ENCODE measurements at regions not wholly inside any gene's neighbourhood (a gene's known extent, or its start where the extent isn't known, plus 50 kb on each side); places are given as distances from the start of the nearest gene placed in this dataset.

DNA sequence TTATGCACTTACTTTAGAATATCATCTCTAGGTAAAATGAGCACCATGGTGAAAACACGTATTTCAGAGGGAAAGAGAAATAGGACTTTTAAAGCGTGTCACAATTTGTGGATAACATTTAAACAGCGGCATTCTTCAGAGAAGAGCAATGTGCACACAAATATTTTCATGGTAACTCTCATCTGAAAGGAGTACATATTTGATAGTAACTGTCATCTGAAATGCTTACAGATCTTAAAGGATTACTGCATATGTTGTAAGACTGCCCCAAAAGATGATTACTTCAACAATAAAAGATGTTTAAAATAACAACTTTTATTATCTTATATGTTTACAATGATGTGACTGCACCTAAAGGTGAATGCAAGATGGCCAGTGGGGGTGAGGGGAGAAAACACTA lies 408.8 kb downstream of the PLA2G4A start:
- DNase-seq, result no peak

DNA sequence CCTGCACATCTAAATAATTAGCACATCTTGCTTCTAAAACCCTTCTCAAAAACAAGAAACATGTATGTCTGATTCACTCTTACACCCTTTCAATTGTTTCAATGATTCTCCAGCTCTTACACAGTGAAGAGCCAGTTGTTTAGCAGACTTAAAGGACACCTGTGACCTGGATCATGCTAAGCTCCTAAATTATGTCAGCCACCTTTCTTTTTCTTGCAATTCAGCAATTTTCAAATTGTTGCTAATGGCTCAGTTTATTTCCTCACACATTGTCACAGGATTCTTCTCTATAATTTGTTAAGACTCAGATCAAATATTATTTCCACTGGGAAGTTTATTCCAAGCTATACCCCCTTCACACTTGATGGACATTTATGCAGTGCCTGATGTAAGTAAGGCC lies 413.2 kb downstream of the PLA2G4A start:
- no peak for DNase-seq

DNA sequence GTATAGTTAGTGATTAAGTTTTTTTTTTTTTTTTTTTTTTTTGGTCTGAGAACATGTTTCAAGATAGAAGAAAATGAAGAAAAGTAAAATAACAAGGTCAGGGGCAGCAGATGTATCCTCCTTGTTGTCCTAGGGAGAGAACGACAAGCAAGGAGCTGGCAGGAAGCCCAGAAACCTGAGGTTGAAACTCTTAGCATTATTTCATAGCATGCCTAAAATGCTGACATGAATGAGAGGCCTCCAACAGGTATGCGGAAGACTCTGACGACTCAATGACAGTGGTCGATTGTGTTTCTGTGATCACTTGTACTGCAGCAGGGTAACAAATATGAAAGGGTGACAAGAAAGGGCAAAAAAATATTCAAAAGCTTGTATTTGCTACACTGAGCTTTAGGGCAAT lies 415.9 kb downstream of the PLA2G4A start:
- DNase-seq, result peak; percentile 89

DNA sequence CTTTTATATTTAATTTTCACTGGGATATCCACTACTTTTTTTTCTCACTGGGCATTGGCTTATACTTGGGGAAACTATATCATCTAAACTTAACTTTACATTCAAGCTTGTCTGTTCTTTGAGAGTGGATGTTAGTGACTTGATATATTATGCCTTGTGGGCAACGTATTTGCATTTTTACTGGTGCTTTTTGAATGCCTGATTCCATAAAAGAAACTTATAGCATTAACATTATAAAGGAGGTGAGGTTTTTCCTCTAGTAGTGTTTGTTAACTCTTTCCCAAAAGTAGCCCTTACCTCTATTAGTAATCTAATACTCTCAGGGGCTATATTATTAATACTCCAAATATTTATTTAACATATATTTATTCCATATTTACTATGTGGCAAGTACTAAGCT lies 416.5 kb downstream of the PLA2G4A start:
- DNase-seq, result no peak

DNA sequence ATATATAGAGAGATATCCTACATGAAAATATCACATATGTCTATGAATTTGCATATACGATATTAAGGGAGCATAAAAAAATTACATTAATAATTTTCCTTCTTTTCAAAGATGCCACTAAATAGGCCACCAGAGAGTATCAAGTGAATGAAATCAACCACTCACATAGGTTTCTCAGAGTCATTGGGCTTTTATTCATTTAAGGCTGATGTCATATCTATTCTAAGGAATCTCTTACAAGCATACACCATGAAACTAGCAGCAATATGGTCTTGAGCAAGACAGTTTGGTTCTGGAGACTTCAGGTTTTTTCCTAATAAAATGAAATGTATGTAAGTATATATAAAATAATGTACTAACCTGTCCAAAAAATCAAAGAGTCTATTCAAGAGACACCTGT lies 420.4 kb downstream of the PLA2G4A start:
- DNase-seq, result no peak

DNA sequence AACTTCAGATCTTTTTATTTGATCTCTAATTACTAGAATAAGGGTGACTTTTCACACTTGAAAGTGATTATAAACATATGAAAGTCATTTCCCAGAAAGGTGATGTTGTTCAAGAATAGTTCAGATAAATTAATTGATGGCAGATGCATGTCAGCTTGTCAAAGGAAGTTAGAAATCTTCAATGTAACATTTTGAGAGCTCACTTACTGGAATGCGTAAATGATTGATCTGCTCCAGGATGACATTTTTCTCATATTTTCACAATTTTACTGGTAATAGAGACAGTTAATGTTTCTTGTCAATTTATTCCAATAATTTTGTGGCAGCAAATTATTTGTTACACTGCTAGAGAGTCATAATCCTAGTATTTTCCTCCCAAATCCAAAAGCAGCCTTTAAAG lies 424.2 kb downstream of the PLA2G4A start:
- DNase-seq, result no peak

DNA sequence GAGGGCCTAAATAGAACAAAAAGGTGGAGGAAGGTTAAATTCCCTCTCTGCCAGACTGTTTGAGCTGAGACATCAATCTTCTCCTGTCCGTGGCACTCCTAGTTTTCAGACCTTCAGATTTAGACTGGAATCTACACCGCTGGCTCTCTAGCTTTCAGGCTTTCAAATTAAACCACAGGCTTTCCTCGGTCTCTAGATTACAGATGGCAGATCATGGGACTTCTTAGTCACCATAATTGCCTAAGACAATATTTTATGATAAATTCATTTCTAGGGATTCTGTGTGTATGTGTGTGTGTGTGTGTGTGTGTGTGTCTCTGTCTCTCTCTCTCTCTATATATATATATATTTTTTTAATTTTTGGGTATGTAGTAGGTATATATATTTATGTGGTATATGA lies 428.7 kb downstream of the PLA2G4A start:
- no peak for DNase-seq

DNA sequence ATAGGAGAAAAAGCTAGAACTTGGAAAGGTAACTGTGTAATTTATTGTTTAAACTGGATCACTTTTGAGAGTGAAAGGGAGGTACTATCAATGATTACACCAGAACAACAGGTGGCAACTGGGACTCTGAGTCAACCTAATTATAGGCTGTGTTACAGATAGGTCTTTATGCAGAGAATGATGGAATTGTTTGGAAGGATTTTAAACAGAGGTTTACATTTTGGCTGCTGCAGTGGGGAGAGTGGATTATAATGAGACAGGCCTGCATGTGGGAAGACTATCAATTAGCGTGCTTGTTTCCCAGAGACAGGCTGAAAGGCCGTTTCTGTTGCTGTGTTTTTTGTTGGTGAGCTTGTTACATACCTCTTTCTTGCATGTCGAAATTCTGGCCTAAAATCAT lies 432.9 kb downstream of the PLA2G4A start:
- DNase-seq, result peak; percentile 96

DNA sequence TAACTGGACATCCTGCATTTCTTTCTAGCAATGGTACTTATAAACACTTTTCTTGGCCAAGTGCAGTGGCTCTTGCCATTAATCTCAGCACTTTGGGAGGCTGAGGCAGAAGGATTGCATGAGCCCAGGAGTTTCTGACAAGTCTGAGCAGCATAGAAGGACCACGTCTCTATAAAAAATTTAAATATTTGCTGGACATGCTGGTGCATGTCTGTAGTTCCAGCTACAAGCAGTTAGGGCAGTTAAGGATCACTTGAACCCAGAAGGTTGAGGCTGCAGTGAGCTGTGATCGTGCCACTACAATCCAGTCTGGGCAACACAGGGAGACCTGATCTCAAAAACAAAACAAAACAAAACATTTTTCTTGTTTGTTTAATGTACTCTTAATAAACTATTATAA lies 434.0 kb downstream of the PLA2G4A start:
- no peak for DNase-seq

DNA sequence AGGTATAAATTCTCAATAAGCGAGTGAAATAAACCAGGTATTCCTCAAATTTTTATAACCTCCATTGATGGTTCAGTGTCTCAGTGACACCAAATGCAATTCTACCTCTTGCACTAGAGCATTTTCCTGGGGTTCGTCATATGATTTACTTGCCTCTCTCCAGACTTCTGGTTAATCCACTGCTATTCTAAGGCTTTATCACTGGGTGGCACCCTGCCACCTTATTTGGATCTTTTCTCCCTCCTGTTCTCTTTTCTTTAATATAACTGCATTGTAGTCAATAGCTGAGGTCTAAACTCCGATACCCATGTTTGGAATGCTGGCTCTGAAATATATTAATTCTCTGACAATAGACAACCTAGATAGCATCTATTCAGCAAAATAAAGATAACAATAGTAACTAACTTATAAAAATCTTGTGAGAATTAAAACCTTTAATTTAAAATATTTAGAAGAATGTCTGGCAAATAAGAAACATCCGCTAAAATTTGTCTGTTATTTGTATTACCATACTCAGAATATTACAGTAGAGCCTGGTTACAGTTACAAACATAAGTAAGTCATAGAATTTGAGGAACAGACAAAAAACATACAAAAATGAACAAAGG lies 436.4 kb downstream of the PLA2G4A start:
- peak; percentile 82 for DNase-seq

DNA sequence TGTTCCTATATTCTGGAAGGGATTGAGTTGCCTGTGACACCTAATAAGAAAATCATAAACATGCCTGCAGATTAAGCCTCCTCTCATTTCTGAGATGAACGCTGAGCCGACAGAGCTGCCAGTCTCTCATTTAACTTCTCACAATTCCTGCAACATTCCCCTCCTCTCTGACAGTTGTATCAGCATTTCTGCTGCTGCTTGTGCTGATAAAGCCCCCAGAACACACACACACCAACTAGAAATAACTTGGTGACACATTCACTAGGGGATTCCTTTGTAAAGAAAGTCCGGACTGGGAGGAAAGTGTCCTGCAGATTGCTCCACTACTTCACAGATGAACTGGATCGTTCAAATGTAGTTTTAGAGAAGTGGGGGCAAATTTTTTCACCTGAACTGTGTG lies 437.3 kb downstream of the PLA2G4A start:
- DNase-seq, result no peak

DNA sequence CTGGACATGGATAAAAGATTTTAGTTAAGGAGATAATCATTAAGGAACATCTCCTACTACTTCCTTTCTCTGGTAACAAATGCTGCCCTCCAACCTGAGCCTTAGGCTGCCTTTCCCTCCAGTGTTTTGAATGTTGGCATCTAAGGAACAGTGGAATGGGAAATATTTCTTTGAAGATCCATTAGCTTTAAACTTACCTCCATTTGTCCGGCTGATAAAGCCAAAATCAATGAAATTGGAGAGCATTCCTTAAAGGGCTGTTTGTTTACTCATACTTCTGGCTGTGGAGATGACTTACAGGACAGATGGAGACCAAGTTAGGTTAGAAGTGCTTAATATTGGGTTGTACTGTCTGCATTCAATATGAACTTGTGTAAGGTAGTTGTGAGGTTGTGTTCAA lies 439.1 kb downstream of the PLA2G4A start:
- no peak for DNase-seq

DNA sequence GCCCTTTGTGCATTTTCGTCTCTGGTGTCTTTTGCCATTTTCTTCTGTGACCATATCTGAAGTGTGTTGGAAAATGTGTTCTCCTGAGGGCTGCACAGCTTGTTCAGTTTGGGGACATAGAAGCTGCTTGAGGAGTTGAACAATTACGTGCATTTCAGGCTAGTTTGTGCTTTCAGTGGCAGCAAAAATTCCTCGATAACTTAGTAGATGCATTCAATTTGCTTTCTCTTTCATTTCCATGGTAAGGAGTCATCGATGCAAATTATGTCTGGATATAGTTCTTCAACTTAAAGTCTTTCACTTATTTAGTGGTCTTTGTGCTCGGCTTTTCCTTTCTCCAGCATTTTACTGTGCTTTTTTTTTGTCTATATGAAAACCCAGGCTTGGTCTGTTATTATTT lies 441.5 kb downstream of the PLA2G4A start:
- no peak for DNase-seq

DNA sequence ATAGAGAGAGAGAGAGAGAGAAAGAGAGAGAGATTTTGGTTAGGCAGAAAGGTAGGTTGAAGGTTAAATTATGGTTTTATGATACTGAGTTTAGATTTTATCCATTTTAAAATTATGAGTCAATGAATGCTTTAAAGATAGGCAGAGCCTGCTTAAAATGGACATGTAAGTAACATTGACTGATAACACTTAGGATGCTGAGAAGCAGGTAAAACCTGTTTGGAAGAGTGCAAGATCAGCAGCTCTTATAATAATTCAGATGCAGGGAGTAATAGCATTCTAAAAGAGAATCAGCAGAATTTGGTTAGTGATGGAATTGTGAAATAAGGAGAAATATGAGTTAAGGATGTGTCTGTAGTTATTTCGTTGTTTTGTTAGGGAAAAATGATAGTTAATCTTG lies 446.6 kb downstream of the PLA2G4A start:
- no peak for DNase-seq

DNA sequence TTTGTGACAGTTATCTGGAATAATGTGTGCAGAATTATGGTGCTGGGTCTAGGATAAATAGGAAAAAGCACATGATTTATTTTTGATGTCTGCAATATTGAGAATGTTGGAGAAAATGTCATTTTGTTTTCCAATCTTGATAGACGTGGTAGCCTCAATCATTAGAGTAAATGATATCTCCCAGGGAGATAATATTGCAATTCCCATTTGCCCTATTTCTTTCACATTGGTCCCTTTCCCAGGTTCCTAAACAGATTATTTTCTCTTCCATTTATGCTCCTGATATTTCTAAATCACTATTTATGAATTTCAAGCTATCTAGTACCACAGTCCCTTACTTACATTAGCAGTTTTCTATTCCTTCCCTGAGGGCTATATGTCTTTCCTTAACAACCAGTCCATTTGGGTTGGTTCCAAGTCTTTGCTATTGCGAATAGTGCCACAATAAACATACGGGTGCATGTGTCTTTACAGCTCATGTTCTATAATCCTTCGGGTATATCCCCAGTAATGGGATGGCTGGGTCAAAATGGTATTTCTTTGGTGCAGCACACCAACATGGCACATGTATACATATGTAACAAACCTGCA lies 447.3 kb downstream of the PLA2G4A start:
- DNase-seq, result peak; percentile 68

DNA sequence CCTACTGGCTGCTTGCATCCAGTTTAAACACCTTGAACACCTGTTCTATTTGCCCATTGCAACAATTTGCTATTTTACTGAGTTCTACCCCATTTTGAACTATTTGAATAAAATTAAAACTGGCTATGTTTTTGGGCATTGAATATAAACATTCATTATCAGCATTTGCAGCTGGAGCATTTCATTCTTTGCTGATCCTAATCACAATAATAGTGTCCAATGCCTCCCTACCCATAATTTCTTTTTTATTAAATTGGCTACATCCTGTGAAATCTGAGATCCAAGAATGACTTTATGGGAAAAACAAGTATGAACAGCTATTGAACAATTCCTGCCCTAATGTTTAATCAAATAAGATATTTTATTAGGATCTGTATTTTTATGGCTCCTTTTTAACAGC lies 447.9 kb downstream of the PLA2G4A start:
- DNase-seq, result peak; percentile 30

DNA sequence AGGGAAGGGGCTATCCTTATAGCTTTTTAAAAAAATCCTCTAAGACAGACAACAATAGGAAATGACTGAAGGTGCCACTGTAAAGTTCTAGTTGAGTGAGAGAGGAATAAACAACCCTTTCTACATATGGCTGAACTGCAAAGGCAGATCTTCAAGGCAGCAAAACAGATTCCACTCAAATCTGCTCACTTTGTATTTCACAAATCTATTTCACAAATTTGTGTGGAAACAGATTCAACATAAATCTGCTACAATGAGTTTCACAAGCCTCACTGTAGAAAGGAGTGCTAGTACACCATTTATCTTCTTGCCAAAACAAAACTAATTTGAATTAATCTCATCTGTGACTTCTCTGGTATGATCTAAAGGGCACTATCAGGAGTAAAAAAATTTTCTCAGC lies 451.3 kb downstream of the PLA2G4A start:
- DNase-seq, result no peak

DNA sequence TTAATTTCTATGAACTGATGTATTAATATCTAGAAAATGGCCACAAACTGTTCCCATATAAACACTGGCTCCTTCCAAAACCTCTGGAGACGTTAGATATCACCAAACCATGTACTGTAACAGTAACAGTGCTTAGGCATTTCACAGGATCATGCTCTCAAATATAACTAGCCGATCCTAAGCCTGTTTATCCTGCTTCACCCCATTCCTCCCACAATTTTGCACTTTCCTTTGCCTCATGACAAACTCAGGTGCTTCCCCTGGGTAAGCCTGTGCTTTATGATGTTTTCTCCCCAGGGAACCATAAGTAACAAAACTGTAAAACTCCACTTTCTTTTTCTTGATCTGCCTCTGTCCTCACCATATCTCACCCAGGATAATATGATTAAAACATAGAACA lies 452.3 kb downstream of the PLA2G4A start:
- DNase-seq, result no peak

DNA sequence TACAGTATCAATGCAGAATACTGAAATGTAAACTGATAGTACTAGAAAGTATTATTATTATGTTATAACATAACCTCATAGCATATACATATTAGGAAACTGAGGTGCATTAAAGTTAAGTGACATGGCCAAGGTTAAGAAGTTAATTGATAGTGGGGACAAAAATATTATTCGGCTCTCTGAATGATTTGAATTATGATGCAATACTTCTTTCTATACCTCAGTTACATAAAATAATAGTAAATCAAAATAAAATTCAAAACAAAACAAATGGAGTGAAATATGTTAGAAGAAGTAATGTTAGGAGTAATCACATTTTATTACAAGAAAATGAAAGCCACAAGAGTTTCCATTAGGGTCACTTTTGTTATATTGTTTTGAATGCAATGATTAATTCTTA lies 455.2 kb downstream of the PLA2G4A start:
- no peak for DNase-seq

DNA sequence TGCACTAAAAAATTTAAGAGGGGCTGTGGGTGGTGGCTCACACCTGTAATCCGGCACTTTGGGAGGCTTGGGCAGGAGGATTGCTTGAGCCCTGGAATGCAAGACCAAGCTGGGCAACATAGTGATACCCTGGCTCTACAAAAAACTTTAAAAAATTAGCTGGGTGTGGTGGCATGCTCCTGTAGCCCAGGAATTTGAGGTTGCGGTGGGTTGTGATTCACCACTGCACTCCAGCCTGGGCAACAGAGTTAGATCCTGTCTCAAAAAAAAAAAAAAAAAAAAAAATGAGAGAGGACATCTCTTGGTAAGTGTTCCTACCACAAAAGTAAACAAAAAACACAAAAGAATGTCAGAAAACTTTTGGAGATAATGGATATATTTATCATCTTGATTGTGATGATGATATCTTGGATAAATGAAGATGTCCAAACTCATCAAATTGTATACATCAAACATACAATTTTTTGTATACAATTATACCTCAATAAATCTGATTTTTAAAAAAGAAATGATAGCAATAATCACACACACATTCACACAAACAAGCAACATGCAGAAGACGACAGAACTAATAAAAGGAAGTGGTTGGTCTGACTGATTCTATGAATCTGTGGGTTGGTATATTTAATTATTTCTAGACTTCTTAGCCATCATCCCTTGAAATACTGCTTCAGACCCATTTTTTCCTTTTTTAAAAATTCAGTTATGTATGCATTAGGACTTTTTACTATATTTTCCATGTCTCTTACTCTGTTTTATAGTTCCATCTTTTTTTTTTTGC lies 465.9 kb downstream of the PLA2G4A start:
- no peak for DNase-seq

DNA sequence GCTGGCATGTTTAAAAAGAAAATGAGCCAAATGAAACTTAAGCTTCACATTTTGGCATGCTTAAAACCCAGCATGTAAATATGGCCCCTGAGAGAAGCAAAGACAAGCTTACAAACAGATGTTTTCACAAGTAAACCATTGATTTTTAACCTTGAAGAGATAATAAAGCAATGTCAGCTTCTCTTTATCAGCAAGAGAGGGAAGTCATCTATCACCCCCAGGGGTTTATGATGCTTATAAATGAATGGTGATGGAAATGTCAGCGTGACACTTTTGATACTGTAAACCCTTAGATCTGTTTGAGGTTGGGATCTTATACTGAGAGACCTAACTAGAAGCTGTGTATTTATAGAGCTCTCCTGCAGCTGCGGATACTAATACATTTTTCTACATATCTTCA lies 471.3 kb downstream of the PLA2G4A start:
- no peak for DNase-seq

DNA sequence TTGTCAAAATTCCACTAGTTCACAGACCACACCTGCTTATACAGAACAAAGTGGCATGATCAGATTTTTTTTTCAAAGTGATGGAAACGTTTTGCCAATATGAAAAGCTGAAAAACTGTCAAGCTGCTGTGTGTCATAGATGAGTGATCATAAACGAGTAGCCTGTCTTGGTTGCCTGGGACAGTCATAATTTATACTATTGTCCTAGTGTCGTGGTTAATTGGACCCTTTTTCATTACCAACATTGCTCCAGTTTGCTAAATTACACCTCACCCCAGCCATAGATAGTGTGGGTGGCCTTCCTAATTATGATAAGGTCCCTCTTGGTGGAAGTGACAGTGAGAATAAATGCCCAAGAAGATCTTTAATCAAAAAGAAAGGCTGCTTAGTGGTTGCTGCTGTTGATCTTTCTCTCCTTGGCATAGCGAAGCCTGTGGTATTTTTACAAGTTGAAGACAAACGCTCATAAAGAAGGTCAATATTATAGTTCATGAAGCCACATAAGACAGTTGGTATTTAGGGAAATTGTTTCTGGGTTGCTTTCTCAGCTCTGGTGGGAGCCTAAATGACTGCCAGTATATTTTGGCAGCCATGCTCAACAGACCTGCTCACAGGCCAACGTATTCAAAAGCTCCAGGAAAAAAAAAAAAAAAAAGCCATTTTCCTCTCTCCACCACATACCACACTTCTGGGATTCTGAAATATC lies 478.1 kb downstream of the PLA2G4A start:
- DNase-seq, result peak; percentile 24

DNA sequence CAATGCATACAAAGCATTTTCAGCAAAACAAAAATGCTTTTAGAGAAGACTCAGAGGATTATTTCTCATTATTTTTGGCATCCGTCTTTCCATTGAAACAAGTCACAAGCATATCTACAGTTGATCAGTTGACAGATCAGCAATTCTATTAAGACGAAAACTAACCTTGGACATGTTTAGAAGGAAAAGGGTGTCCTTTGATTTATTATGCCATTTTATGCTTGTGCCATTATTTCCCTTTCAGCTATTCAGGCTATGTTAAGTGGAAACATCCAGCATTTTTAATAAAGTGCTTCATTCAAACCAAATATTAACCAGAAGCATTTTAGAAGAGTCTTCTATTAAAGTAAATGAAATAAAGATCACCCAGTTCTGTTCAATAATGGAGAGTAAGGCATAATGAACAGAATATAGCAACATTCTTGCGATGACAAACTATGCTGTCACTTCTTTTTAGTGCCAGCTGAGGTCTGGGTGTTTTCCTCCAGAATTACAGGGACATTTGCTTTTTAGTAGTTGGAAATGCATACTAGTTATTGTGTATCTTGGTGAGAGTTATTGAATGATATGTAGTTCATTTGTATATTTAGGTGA lies 481.4 kb downstream of the PLA2G4A start:
- no peak for DNase-seq

DNA sequence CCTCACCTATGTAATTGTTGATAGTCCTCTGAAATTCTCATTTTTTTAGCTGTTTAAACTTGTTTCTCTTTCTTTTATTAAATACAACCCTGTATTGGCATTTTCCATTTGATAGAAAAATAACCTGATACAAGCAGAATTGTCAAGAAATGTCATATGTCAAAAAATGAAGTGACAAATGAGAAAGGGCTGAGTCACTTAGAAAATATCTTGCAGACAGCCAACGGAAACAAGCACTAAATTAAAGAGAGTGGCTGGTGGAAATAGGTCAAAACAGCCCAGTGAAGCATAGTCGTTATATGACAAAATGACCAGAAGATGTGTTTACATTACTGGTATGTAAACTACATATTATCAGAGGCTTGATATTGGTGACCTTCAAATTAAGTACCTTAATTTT lies 484.4 kb downstream of the PLA2G4A start:
- DNase-seq, result no peak

Measured in COR-L47 (cell line).